ENCODE measurements at regions not wholly inside any gene's neighbourhood (a gene's known extent, or its start where the extent isn't known, plus 50 kb on each side); places are given as distances from the start of the nearest gene placed in this dataset.

DNA sequence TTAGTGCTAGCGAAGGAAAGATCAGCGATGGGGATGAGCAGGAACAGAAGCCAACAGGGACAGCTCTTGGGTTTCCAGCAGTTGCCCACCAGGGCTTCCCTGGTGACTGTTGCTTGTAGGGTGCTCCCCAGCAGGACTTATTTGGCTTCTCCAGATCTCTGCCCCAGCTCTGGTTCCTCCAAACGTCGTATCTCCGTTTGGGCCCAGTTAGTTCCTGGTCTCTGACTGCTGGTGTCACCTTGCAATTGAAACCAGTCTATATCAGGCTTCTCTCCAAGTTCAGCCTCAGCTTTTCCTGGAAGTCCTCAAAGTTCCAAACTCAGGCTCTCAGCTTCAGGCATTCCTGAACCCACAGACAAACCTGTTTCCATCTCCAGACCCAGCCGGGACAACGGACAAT, 70.8 kb upstream of the NXT1 start:
- TF ChIP-seq, protein P1, sequence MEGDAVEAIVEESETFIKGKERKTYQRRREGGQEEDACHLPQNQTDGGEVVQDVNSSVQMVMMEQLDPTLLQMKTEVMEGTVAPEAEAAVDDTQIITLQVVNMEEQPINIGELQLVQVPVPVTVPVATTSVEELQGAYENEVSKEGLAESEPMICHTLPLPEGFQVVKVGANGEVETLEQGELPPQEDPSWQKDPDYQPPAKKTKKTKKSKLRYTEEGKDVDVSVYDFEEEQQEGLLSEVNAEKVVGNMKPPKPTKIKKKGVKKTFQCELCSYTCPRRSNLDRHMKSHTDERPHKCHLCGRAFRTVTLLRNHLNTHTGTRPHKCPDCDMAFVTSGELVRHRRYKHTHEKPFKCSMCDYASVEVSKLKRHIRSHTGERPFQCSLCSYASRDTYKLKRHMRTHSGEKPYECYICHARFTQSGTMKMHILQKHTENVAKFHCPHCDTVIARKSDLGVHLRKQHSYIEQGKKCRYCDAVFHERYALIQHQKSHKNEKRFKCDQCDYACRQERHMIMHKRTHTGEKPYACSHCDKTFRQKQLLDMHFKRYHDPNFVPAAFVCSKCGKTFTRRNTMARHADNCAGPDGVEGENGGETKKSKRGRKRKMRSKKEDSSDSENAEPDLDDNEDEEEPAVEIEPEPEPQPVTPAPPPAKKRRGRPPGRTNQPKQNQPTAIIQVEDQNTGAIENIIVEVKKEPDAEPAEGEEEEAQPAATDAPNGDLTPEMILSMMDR (IDR thresholded peaks at IDR 0.05) = no peak
- Mint-ChIP-seq H3K36me3 (ENCODE audit: low read depth) (no peaks in the 10 kb centered on the region), H3K9me3 (ENCODE audit: low read depth) (no peaks in the 10 kb centered on the region), H3K4me1 (ENCODE audit: low read depth) (no peaks in the 10 kb centered on the region), H3K27me3 (ENCODE audit: low read depth) (no peaks in the 10 kb centered on the region), H3K4me3 (ENCODE audit: unreplicated experiment) (no peak overlapping the region), H3K27ac (ENCODE audit: unreplicated experiment) (no peak overlapping the region)
- DNase-seq (ENCODE audit: low spot score) = no peak

DNA sequence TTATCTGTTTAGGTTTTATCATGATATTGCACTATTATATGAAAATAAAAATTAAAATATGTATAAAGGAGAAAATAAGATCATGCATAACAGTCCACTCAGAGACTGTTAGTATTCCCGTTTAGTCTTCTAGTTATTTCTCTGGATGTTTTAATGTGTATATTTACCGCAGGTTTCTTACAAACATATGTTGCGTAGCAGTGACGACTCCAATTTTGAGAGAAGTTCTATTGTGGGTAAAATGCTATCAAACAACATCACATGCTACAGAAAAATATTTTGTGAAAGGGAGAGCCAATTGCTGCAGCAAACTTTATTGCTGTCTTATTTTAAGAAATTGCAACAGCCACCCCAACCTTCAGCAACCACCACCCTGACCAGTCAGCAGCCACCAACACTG, 72.4 kb upstream of the NXT1 start:
- Mint-ChIP-seq H3K27me3 (ENCODE audit: low read depth) (no peaks in the 10 kb centered on the region), H3K4me3 (ENCODE audit: unreplicated experiment) (no peak overlapping the region), H3K4me1 (ENCODE audit: low read depth) (no peaks in the 10 kb centered on the region), H3K27ac (ENCODE audit: unreplicated experiment) (no peak overlapping the region), H3K36me3 (ENCODE audit: low read depth) (no peaks in the 10 kb centered on the region), H3K9me3 (ENCODE audit: low read depth) (no peaks in the 10 kb centered on the region)
- DNase-seq (ENCODE audit: low spot score) = no peak
- TF ChIP-seq, protein P1 (IDR thresholded peaks at IDR 0.05) = no peak

DNA sequence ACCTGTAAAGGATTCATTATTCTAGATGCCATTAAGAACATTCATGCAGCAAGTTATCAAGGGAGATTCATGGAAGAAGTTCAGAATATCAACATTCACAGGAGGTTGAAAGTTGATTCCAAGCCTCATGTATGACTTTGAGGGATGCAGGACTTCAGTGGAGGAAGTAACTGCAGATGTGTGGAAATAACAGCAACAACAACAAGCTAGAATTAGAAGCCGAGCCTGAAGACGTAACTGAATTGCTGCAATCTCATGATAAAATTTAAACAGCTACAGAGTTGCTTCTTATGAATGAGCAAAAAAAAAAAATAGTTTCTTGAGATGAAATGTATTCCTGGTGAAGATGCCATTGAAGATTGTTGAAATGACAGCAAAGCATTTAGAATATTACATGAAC, 73.3 kb upstream of the NXT1 start:
- Mint-ChIP-seq H3K36me3 (ENCODE audit: low read depth) (no peaks in the 10 kb centered on the region), H3K27me3 (ENCODE audit: low read depth) (no peaks in the 10 kb centered on the region), H3K9me3 (ENCODE audit: low read depth) (no peaks in the 10 kb centered on the region), H3K4me3 (ENCODE audit: unreplicated experiment) (no peak overlapping the region), H3K4me1 (ENCODE audit: low read depth) (peaks cover 8% of the 10 kb centered on the region), H3K27ac (ENCODE audit: unreplicated experiment) (no peak overlapping the region)
- TF ChIP-seq, protein P1 (IDR thresholded peaks at IDR 0.05) = no peak
- DNase-seq (ENCODE audit: low spot score) = no peak

DNA sequence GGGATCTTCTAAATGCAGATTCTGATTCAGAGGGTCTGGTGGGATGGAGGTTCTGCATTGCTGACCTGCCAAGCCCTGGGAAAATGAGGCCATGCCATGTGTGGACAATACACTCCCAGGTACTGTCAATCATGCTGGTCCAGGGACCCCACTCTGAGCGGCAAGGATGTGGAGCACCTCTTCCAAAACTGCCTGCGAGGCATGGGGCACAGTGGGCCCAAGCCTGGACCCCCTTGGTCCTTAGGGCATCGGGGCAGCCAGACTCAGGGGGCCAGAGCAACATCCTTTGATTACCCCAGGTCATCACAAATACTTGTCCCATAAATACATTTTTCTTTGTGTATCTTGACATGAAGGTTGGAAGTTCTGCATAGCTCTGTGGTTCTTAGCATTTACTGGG, 76.8 kb upstream of the NXT1 start:
- H3K9me3 Mint-ChIP-seq (ENCODE audit: low read depth) = peaks cover 4% of the 10 kb centered on the region
- H3K27ac Mint-ChIP-seq (ENCODE audit: unreplicated experiment) = no peak overlapping the region
- TF ChIP-seq, protein P1 (IDR thresholded peaks at IDR 0.05) = no peak
- no peaks in the 10 kb centered on the region for H3K36me3 Mint-ChIP-seq (ENCODE audit: low read depth)
- no peak overlapping the region for H3K4me3 Mint-ChIP-seq (ENCODE audit: unreplicated experiment)
- no peaks in the 10 kb centered on the region for H3K27me3 Mint-ChIP-seq (ENCODE audit: low read depth)
- DNase-seq (ENCODE audit: low spot score) = no peak
- H3K4me1 Mint-ChIP-seq (ENCODE audit: low read depth) = peaks cover 37% of the 10 kb centered on the region

DNA sequence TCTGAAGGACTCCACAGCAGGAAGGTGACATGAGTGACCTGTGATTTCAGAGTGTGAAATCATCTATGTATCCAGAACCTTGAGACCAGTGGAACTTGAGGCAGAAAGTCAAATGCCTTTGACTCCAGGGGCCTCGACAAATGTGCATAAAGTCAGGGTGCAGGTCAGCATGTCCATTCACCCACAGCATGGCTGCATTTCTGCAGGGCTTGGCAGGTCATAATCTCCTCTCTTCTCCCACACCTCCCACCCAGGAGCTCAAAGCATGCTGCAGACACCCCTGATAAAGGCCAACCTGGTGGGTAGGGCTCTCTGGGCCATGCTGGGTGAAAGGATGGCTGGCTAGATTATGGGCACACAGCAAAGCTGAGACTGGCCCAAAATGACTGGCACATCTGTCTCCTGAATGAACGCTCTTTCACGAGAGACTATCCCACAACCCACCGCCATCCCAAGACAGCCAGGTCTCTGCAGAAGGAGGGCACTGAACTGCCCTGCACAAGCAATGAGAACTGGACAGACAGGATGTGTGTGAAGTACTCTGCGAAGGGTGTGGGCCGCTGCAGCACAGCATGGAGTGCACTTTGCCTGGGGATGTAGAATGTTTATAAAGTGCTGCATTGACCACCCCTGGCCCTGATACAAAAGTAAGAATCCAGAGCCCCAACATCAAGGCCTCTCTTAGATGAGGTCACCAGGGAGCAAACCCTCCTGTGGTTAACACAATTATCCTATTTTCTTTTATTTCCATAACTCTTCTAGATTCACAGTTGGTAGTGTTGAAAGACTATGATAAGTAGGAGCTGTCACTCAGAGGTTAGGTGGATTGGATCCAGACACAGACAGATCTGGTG, 78.2 kb upstream of the NXT1 start:
- H3K4me1 Mint-ChIP-seq (ENCODE audit: low read depth) = peaks cover 41% of the 10 kb centered on the region
- no peak overlapping the region for H3K27ac Mint-ChIP-seq (ENCODE audit: unreplicated experiment)

More for the DNA sequence above, 78.2 kb upstream of the NXT1 start:
- no peak for DNase-seq (ENCODE audit: low spot score)
- TF ChIP-seq, protein P1 (IDR thresholded peaks at IDR 0.05) = no peak
- no peaks in the 10 kb centered on the region for H3K27me3 Mint-ChIP-seq (ENCODE audit: low read depth)
- H3K9me3 Mint-ChIP-seq (ENCODE audit: low read depth) = peaks cover 8% of the 10 kb centered on the region
- no peaks in the 10 kb centered on the region for H3K36me3 Mint-ChIP-seq (ENCODE audit: low read depth)
- H3K4me3 Mint-ChIP-seq (ENCODE audit: unreplicated experiment) = no peak overlapping the region

Data from chondrocyte (in vitro differentiated cells).